ENCODE measurements at regions not wholly inside any gene's neighbourhood (a gene's known extent, or its start where the extent isn't known, plus 50 kb on each side); places are given as distances from the start of the nearest gene placed in this dataset.

DNA sequence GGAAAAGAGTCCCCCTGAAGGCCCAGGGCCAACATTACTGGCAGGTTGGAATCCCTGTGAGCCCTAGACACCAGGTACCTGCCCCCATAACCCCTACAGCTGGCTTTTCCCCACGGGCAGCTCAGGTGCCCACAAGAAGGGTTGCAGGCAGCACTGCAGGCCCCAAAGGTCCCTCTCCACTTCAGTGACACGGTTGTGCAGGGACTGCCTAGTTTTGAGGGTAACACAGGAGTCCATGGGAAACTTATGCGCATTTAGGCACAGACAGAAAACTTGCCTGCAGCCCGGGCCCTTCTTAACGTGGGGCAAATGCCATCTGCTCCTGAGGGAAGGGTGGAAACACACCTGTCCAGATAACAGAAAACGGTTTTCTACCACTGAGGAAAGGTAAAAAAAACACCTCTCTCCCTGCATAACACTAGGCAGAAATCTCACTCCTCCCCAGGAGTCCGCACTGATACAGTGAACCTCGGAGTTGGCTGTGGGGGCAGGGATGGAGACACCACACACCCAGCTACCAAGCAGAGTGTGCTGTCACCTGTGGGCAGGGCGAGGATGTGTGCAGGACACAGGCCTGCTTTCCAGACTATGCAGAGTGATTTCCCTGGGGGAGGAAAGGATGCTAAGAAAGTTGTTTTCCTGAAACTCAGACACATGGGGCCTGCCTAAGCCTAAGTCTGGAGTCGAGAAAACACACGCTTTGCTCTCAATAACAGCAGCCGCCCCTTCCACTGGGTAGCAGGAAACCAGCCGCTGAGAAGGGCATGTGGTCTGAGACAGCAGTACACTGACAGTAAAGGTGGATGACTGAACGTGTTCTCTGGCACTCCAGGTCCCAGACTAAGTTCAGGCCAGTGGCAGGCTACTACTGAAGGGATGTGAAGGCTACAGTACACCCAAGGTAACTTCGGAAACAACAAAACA, 819.4 kb downstream of the DCDC2C start:
- no peak for TF ChIP-seq CTCF (IDR thresholded peaks at IDR 0.05; ENCODE audit: insufficient read depth, low read length, missing control alignments)
- DNase-seq (ENCODE audit: low read depth, low spot score) = no peak
- POLR2A ChIA-PET = no interaction called here
- CTCF ChIA-PET = no interaction called here
- no peak overlapping the region for H3K4me3 ChIP-seq (ENCODE audit: low read depth, low read length)

DNA sequence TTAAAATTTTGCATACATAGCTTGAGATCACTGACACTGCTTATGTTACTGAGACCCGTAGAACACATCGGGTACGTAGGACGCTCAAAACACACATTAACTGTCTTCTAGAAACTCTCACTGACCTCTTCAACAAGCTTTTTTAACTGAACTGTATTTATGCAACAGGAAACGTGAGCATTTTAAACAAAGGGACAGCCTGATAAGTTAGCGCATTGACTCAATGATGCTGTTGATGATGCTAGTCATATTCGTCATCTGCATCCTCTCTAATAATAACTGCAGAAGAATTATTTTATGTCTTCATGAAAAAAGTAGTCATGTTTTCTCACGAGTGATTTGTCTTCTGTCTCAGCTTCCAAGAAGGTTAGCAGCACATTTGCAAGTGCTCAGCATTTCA, 824.0 kb downstream of the DCDC2C start:
- H3K4me3 ChIP-seq (ENCODE audit: low read depth, low read length) = no peak overlapping the region
- CTCF ChIA-PET = no interaction called here
- POLR2A ChIA-PET = no interaction called here
- TF ChIP-seq CTCF (IDR thresholded peaks at IDR 0.05; ENCODE audit: insufficient read depth, low read length, missing control alignments) = no peak
- no peak for DNase-seq (ENCODE audit: low read depth, low spot score)

- TF ChIP-seq CTCF (IDR thresholded peaks at IDR 0.05; ENCODE audit: insufficient read depth, low read length, missing control alignments) = no peak
- no peak for DNase-seq (ENCODE audit: low read depth, low spot score)
- ChIA-PET POLR2A (no interaction called here), CTCF (no interaction called here)
- H3K4me3 ChIP-seq (ENCODE audit: low read depth, low read length) = no peak overlapping the region
Measured at GRCh38 chr2:4528246-4528645, 824.9 kb downstream of the DCDC2C start.

DNA sequence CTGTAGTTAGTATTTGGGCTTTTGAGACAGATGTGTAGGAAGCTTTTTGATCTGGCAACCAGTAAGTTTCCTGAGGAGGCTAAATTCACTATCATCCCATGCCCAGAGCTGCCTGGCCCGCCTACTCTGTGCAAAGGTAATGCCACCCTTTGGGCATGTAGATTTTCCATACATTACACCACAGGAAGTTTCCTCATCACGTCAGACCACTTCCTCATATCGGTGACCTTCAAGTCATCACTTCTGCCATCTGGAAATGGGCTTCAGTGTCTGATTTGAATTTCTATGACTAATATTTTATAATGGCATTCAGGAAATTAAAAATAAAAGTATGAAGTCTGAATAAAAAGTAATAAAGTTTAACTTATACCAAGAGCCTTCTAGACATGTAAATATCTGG, 825.4 kb downstream of the DCDC2C start:
- POLR2A ChIA-PET = no interaction called here
- DNase-seq (ENCODE audit: low read depth, low spot score) = no peak
- CTCF ChIA-PET = no interaction called here
- TF ChIP-seq CTCF (IDR thresholded peaks at IDR 0.05; ENCODE audit: insufficient read depth, low read length, missing control alignments) = no peak
- H3K4me3 ChIP-seq (ENCODE audit: low read depth, low read length) = no peak overlapping the region

- ChIA-PET POLR2A (no interaction called here), CTCF (no interaction called here)
- DNase-seq (ENCODE audit: low read depth, low spot score) = no peak
- TF ChIP-seq CTCF (IDR thresholded peaks at IDR 0.05; ENCODE audit: insufficient read depth, low read length, missing control alignments) = no peak
- no peak overlapping the region for H3K4me3 ChIP-seq (ENCODE audit: low read depth, low read length)
Measured at GRCh38 chr2:4529738-4530137, 826.4 kb downstream of the DCDC2C start.

- no peak for DNase-seq (ENCODE audit: low read depth, low spot score)
- CTCF ChIA-PET = no interaction called here
- POLR2A ChIA-PET = no interaction called here
- H3K4me3 ChIP-seq (ENCODE audit: low read depth, low read length) = no peak overlapping the region
- no peak for TF ChIP-seq CTCF (IDR thresholded peaks at IDR 0.05; ENCODE audit: insufficient read depth, low read length, missing control alignments)
Measured at GRCh38 chr2:4530231-4530630, 826.9 kb downstream of the DCDC2C start.

Data from AG04449 (cell line).